ENCODE measurements at regions not wholly inside any gene's neighbourhood (a gene's known extent, or its start where the extent isn't known, plus 50 kb on each side); places are given as distances from the start of the nearest gene placed in this dataset.
"Not testable (repeated sequence)": the region's sequence is repeated elsewhere in the genome, so short reads cannot be mapped to it uniquely, and the experiment has no call there.

DNA sequence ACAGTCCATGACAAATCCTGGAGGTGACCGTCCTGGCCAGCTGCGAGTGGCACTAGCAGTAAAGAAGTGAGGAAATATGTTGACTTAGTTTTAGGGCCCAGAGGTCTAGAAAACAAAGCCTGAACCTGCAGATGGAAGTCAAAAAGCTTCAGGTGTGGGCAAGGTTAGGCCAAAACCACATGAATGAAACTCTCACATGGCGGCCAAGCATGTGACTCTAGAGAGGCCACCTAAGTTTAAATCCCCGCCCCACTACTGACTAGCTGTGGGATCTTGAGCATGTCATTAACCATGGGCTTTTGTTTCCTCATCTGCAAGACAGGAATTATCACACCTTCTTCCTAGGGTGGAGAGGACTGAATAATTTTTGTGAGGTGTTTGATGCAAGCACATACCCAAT, 148.2 kb upstream of the DAB1 start:
- DNase-seq (ENCODE audit: low spot score) = no peak

GRCh38 chr1:57558066-57558465, 134.2 kb upstream of the DAB1 start:
- DNase-seq (ENCODE audit: low spot score) = not testable (repeated sequence)

- DNase-seq (ENCODE audit: low spot score) = no peak
These were observed 129.8 kb upstream of the DAB1 start for GRCh38 chr1:57553666-57554065.

DNA sequence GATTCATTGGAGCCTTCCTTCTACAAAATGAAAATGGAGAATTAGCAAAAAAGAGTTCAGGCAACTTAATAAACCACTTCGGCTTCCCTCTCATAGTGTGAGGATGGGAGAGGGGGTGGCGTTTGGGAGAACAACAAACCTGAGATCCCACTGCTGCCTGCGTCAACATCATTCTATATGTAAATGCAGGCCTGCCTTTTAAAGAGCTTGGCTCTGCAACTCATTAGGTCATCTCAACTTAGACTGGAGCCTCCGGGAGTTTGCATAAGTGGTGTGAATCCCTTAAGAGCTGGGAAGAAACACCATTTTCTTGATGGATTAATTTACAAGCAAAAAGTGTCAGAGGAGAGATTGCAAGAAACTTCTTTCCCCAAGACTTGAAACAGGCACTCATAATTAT, 127.6 kb upstream of the DAB1 start:
- no peak for DNase-seq (ENCODE audit: low spot score)

- DNase-seq (ENCODE audit: low spot score) = no peak
These were observed 126.2 kb upstream of the DAB1 start for GRCh38 chr1:57550092-57550491.

- DNase-seq (ENCODE audit: low spot score) = no peak
These were observed 125.4 kb upstream of the DAB1 start for GRCh38 chr1:57549300-57549699.

DNA sequence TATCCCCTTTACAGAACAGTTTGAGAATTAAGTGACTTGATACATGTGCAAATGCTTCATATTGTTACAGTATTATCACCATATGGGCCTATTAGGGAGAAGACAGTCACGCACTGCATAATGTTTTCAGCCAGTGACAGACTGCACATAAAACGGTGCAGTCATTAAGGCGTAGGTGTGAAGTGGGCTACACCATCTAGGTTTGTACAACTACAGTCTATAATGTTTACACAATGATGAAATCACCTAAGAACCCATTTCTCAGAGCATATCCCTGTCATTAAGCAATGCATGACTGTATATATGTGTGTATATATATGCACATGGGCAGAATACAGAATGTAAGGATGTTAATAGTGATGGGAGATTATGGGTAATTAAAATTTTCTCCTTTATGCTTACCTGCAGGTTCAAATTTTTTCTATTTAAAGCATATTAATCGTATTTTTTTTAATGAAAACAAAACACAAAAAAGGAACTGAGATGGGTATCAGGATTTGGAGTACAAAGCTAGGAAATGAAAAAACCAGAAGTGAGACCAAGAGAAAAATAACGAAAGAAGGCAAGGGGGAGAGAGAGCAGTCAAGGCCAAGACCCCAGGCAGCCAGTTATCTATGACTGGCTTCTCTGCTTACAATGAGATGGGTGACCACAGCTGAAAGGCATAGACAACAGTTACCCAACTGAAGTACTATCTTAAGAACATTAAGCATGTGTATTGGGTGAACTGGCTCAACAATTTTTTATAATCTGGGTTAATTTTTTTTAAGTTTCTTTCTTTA, 122.9 kb upstream of the DAB1 start:
- no peak for DNase-seq (ENCODE audit: low spot score)

DNA sequence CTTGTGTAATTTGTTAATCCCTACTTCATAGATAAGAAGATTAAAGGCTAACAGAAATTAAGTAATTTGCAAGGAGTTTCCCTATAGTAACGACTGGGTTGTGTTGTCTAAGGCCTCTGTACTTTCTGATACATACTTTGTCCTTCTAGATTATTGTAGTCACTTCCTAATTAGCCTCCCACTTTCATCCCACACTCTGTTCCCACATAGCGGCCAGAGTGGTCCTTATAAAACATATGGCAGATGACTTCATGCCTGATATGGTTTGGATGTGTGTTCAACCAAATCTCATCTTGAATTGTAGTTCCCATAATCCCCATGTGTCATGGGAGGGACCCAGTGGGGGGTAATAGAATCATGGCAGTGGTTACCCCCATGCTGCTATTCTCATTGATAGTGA, 120.5 kb upstream of the DAB1 start:
- DNase-seq (ENCODE audit: low spot score) = no peak

DNA sequence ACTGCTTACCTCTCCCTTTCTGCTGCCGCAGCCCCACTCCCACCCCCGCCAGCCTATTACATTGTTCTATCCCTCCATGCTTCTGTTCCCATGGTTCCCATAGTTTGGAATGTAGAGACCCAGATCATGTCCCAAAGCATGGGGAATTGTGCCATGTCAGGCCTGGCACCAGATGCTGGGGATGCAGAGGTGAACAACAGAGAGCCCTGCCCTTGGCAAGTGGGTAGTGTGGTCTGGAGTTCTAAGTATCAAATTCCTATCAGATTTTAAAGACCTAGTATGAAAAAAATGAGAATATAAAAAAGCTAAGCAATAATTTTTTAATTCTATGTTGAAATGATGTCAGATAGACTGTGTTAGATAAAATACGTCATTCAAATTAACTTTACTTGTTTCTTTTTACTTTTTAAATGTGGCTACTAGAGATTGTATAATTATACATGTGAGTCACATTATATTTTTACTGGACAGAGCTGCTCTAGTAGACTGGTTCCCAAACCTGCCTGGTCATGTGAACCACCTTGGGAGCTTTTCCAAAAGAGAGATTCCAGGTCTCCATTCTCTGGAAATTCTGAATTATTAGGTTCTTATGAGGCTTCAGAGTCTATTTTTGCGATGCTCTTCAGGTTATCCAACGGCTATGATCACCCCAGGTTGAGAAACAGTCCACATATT, 113.0 kb upstream of the DAB1 start:
- no peak for DNase-seq (ENCODE audit: low spot score)

- DNase-seq (ENCODE audit: low spot score) = no peak
These were observed 108.4 kb upstream of the DAB1 start for GRCh38 chr1:57532299-57532698.

DNA sequence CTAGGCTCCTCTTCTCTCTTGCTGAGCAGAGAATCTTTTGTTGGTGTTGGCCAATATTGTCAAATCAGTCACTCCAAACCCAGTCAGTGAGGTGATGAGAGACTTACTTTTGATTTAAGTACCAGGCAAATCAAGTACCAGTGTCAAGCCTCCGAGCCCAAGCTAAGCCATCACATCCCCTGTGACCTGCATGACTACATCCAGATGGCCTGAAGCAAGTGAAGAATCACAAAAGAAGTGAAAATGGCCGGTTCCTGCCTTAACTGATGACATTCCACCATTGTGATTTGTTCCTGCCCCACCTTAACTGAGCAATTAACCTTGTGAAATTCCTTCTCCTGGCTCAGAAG, 107.0 kb upstream of the DAB1 start:
- DNase-seq (ENCODE audit: low spot score) = not testable (repeated sequence)

DNA sequence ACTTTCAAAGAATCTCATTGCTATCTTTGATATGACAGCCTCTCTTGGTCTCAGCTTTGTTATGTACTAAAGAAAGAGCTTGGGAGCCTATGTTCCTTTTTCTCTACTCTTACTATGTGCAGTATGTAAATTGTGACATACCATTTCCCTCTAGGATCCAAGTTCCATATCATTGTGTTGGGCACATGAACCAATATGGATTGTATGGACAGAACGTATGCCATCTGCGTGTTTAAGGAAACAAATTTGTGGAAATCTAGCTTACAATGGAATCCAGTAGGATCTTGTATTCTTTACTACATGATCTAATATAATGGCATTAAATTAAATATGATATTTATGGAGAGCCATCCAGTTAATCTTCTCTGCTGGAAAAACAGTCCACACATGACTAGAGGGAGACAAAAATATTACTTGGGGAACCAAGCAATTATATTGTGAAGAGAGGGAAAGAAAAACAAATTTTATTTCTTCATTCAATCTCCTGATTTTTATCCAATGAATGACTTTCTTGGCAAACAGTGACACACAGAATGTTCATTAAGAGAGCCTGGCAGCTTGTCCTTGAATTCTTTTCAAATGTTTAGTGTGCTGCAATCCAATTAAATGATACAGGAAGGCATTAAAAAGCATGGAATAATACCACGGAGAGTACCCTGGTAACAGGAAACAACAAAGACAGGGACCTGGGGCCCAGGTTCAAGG, 106.5 kb upstream of the DAB1 start:
- DNase-seq (ENCODE audit: low spot score) = no peak

DNA sequence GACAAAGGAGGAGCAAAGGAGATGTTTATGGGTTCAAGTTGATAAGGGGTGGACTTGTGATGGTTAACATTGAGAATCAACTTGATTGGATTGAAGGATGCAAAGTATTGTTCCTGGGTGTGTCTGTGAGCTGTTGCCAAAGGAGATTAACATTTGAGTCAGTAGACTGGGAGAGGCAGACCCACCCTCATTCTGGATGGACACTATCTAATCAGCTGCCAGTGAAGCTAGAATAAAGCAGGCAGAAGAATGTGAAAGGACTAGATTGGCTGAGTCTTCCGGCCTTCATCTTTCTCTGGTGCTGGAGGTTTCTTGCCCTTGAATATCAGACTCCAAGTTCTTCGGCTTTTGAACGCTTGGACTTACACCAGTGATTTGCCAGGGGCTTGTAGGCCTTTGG, 98.7 kb upstream of the DAB1 start:
- DNase-seq (ENCODE audit: low spot score) = no peak

GRCh38 chr1:57520743-57521515, 97.1 kb upstream of the DAB1 start:
- DNase-seq (ENCODE audit: low spot score) = no peak

DNA sequence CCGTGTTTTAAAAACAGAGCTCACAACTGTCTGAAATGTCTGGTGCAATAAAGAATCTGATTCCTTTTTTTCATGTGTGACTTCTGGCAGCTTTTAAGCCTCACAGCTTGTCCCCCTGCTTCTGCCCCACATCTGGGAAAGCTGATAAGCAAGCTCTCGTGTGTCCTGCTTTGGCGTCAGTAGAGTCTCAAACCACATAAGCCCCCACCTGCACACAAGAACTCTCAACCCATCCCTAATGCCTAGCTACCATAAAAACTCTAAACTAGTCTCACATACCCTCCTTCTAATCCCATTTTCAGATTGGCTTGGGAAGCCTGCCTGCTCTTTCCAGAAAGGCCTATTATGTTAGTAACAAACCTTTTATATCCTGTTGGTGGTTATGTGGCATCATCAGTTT, 94.6 kb upstream of the DAB1 start:
- DNase-seq (ENCODE audit: low spot score) = no peak

- peak; percentile 3 for DNase-seq (ENCODE audit: low spot score)
These were observed 93.9 kb upstream of the DAB1 start for GRCh38 chr1:57517587-57518374.

- DNase-seq (ENCODE audit: low spot score) = no peak
These were observed 88.5 kb upstream of the DAB1 start for GRCh38 chr1:57512386-57512785.

DNA sequence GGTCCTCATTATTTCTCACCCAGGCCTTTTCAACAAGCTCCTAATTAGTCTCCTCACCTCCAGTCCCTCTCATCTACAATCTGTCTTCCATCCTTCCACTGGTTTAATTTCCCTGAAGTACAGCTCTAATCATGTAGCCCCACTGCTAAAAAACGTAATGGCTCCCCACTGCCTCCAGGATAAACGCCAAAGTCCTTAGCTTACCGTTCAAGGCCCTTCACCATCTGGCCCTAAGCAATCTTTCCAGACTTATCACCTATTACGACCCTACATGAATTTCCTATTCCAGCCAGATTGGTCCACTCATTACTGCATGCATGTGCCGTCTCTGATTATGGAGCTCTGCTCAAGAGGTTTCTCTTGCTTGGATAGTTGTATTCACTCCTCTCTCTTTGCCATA, 83.1 kb upstream of the DAB1 start:
- no peak for DNase-seq (ENCODE audit: low spot score)

DNA sequence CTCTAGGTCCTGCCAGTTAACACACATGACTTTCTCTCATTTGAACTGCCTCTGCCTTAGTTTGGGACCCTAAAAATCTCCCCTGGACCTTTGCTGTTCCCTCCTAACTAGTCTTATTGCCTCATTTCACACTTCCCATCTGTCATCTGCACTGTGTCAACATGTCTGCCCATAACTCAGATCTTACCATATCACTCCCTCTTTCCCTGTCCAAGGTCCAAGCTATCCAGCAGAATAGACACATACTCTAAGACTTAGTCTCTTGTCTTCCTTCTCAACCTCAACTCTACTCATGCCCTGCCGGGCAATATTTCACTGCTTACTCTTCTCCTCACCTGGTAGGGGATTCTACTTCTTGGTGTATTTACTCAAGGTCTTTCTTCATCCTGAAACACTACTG, 79.5 kb upstream of the DAB1 start:
- no peak for DNase-seq (ENCODE audit: low spot score)

GRCh38 chr1:57500136-57500830, 76.4 kb upstream of the DAB1 start:
- DNase-seq (ENCODE audit: low spot score) = no peak

- no peak for DNase-seq (ENCODE audit: low spot score)
These were observed 70.7 kb upstream of the DAB1 start for GRCh38 chr1:57494530-57495079.

All from NAMALWA (cell line).